ENCODE measurements at regions not wholly inside any gene's neighbourhood (a gene's known extent, or its start where the extent isn't known, plus 50 kb on each side); places are given as distances from the start of the nearest gene placed in this dataset.

DNA sequence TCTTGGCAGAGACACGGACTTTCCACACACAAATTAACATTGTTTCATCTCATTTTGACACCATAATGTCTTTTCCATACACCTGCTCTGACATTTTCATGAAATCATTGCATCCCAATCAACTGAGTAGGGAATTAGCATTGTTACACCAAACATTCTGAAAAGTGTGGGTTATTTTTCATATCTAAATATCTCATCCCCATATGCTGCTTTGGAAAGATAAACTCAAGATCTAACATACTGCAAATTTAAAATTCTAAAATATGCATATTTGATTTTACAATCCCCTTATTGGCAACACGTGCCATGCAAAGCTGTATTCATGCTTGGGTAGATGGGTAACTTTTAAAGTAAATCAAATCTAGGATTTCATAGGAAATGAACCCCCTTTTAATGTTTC, 242.9 kb downstream of the ZNF516 start:
- FAIRE-seq (no peak), DNase-seq (ENCODE audit: extremely low read depth in 1 of 4, low spot score in 3 of 4) (no peak), ATAC-seq (no peak)
- Histone ChIP-seq H2AFZ (ENCODE audit: low read depth, low read length) (no peak overlapping the region), H3K4me1 (replicated peaks in 1 of 2; ENCODE audit: control insufficient read depth in 2 of 2, insufficient read depth in 2 of 2, low read length in 2 of 2) (no peaks in the 10 kb centered on the region), H4K20me1 (replicated peaks; ENCODE audit: control insufficient read depth, insufficient read depth, low read length) (no peaks in the 10 kb centered on the region), H3K4me2 (ENCODE audit: insufficient read depth, low read length) (no peak overlapping the region), H3K27me3 (ENCODE audit: control insufficient read depth in 2 of 2, insufficient read depth in 2 of 2, low read length in 2 of 2) (no peaks in the 10 kb centered on the region), H3K9me1 (ENCODE audit: control insufficient read depth, insufficient read depth, low read length) (no peaks in the 10 kb centered on the region), H3K27ac (ENCODE audit: extremely low read depth, low read depth, low read length) (no peak overlapping the region), H3K36me3 (ENCODE audit: control insufficient read depth, insufficient read depth, low read length) (no peaks in the 10 kb centered on the region), H3K9me3 (replicated peaks; ENCODE audit: control insufficient read depth, insufficient read depth, low read depth, low read length) (no peaks in the 10 kb centered on the region), H3K4me3 (no peak overlapping the region), H3K9ac (ENCODE audit: insufficient read depth in 1 of 2, low read depth in 2 of 2, low read length in 2 of 2) (no peak overlapping the region), H3K79me2 (ENCODE audit: control insufficient read depth, insufficient read depth, low read length) (no peaks in the 10 kb centered on the region)
- TF ChIP-seq ZNF146 (CRISPR knock-in tag; IDR thresholded peaks at IDR 0.05; ENCODE audit: unreplicated experiment) = no peak
- TF ChIP-seq SAFB2 (IDR thresholded peaks at IDR 0.05; ENCODE audit: borderline replicate concordance, low read depth, low read length, severe bottlenecking) = no peak
- TF ChIP-seq ZNF707 (CRISPR knock-in tag; conservative IDR thresholded peaks at IDR 0.05) = no peak
- TF ChIP-seq POLR2B (IDR thresholded peaks at IDR 0.05; ENCODE audit: low read depth, partially characterized antibody) = no peak
- TF ChIP-seq ZSCAN29 (IDR thresholded peaks at IDR 0.05) = no peak
- no peak for TF ChIP-seq ZNF212 (CRISPR knock-in tag; IDR thresholded peaks at IDR 0.05)
- no peak for TF ChIP-seq FOXK1 (CRISPR knock-in tag; IDR thresholded peaks at IDR 0.05; ENCODE audit: borderline replicate concordance)
- TF ChIP-seq POLR2A (conservative IDR thresholded peaks at IDR 0.05) = no peak
- no peak for TF ChIP-seq GTF2F1 (IDR thresholded peaks at IDR 0.05; ENCODE audit: low read depth, low read length)
- BruUV-seq (replicated peaks) = no TSS peak
- in situ Hi-C loops (cut with MboI) = no loop called here
- CTCF ChIA-PET (ENCODE audit: low intra/inter-chr PET ratio) = no interaction called here
- intact Hi-C loops (cut with micrococcal nuclease) = no loop called here
- 0% methylated on average over 2 of the region's 2 CpGs for WGBS (ENCODE audit: insufficient coverage, low coverage, missing lambda C conversion rate)
- POLR2A ChIA-PET = no interaction called here

DNA sequence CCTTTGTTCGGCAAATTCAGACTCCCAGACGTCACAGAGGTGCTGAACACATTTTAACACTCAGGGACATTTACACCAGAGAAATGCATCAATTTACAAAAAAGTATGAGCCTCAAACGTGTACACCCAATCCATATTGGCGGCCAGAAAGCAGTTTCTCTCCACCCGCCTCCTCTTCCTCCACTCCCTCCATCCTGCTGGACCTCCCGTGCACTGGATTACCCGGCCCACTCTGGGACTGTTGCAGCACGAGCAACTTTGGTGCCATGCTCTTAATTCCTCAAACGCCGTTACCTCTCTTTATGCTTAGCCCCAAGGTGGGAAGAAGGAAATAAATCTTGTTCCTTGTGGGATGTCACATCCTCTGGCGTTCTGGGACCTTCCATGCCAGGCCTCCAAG, 243.4 kb downstream of the ZNF516 start:
- Histone ChIP-seq H3K4me2 (ENCODE audit: insufficient read depth, low read length) (no peak overlapping the region), H3K4me3 (no peak overlapping the region), H3K9me1 (ENCODE audit: control insufficient read depth, insufficient read depth, low read length) (no peaks in the 10 kb centered on the region), H2AFZ (ENCODE audit: low read depth, low read length) (no peak overlapping the region), H3K79me2 (ENCODE audit: control insufficient read depth, insufficient read depth, low read length) (no peaks in the 10 kb centered on the region), H3K4me1 (replicated peaks in 1 of 2; ENCODE audit: control insufficient read depth in 2 of 2, insufficient read depth in 2 of 2, low read length in 2 of 2) (no peaks in the 10 kb centered on the region), H3K27me3 (ENCODE audit: control insufficient read depth in 2 of 2, insufficient read depth in 2 of 2, low read length in 2 of 2) (no peaks in the 10 kb centered on the region), H3K36me3 (ENCODE audit: control insufficient read depth, insufficient read depth, low read length) (no peaks in the 10 kb centered on the region), H3K9ac (ENCODE audit: insufficient read depth in 1 of 2, low read depth in 2 of 2, low read length in 2 of 2) (no peak overlapping the region), H3K27ac (ENCODE audit: extremely low read depth, low read depth, low read length) (no peak overlapping the region), H4K20me1 (replicated peaks; ENCODE audit: control insufficient read depth, insufficient read depth, low read length) (no peaks in the 10 kb centered on the region), H3K9me3 (replicated peaks; ENCODE audit: control insufficient read depth, insufficient read depth, low read depth, low read length) (no peaks in the 10 kb centered on the region)
- 0% methylated on average over 7 of the region's 11 CpGs for WGBS (ENCODE audit: insufficient coverage, low coverage, missing lambda C conversion rate)
- ChIA-PET POLR2A (no interaction called here), CTCF (ENCODE audit: low intra/inter-chr PET ratio) (no interaction called here)
- ATAC-seq (no peak), FAIRE-seq (no peak), DNase-seq (ENCODE audit: extremely low read depth in 1 of 4, low spot score in 3 of 4) (no peak)
- in situ Hi-C loops (cut with MboI) = no loop called here
- intact Hi-C loops (cut with micrococcal nuclease) = no loop called here
- BruUV-seq (replicated peaks) = no TSS peak
- TF ChIP-seq, protein P1, sequence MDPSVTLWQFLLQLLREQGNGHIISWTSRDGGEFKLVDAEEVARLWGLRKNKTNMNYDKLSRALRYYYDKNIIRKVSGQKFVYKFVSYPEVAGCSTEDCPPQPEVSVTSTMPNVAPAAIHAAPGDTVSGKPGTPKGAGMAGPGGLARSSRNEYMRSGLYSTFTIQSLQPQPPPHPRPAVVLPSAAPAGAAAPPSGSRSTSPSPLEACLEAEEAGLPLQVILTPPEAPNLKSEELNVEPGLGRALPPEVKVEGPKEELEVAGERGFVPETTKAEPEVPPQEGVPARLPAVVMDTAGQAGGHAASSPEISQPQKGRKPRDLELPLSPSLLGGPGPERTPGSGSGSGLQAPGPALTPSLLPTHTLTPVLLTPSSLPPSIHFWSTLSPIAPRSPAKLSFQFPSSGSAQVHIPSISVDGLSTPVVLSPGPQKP (CRISPR knock-in tag; IDR thresholded peaks at IDR 0.05) = no peak
- TF ChIP-seq NCOA2 (IDR thresholded peaks at IDR 0.05; ENCODE audit: partially characterized antibody in 2 of 2) (no peak), ZNF217 (CRISPR knock-in tag; IDR thresholded peaks at IDR 0.05) (no peak), OTX1 (CRISPR knock-in tag; IDR thresholded peaks at IDR 0.05) (no peak), NR2F6 (CRISPR knock-in tag; IDR thresholded peaks at IDR 0.05) (no peak)
- TF ChIP-seq, protein P2, sequence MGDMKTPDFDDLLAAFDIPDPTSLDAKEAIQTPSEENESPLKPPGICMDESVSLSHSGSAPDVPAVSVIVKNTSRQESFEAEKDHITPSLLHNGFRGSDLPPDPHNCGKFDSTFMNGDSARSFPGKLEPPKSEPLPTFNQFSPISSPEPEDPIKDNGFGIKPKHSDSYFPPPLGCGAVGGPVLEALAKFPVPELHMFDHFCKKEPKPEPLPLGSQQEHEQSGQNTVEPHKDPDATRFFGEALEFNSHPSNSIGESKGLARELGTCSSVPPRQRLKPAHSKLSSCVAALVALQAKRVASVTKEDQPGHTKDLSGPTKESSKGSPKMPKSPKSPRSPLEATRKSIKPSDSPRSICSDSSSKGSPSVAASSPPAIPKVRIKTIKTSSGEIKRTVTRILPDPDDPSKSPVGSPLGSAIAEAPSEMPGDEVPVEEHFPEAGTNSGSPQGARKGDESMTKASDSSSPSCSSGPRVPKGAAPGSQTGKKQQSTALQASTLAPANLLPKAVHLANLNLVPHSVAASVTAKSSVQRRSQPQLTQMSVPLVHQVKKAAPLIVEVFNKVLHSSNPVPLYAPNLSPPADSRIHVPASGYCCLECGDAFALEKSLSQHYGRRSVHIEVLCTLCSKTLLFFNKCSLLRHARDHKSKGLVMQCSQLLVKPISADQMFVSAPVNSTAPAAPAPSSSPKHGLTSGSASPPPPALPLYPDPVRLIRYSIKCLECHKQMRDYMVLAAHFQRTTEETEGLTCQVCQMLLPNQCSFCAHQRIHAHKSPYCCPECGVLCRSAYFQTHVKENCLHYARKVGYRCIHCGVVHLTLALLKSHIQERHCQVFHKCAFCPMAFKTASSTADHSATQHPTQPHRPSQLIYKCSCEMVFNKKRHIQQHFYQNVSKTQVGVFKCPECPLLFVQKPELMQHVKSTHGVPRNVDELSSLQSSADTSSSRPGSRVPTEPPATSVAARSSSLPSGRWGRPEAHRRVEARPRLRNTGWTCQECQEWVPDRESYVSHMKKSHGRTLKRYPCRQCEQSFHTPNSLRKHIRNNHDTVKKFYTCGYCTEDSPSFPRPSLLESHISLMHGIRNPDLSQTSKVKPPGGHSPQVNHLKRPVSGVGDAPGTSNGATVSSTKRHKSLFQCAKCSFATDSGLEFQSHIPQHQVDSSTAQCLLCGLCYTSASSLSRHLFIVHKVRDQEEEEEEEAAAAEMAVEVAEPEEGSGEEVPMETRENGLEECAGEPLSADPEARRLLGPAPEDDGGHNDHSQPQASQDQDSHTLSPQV (IDR thresholded peaks at IDR 0.05) = no peak

Measured in K562 (cell line).